ENCODE measurements at regions not wholly inside any gene's neighbourhood (a gene's known extent, or its start where the extent isn't known, plus 50 kb on each side); places are given as distances from the start of the nearest gene placed in this dataset.

- no peak for DNase-seq (ENCODE audit: low spot score)
Measured at GRCh38 chr5:96588539-96588938, 73.6 kb upstream of the CAST start.

- DNase-seq (ENCODE audit: low spot score): no peak
Measured at GRCh38 chr5:96590796-96591195, 71.4 kb upstream of the CAST start.

GRCh38 chr5:96595300-96596090, 66.7 kb upstream of the CAST start:
- DNase-seq (ENCODE audit: low spot score): no peak

- no peak for DNase-seq (ENCODE audit: low spot score)
Measured at GRCh38 chr5:96597438-96598020, 64.6 kb upstream of the CAST start.

- DNase-seq (ENCODE audit: low spot score): no peak
Measured at GRCh38 chr5:96601200-96601599, 61.0 kb upstream of the CAST start.

GRCh38 chr5:96601715-96602244, 60.4 kb upstream of the CAST start:
- peak; percentile 55 for DNase-seq (ENCODE audit: low spot score)

GRCh38 chr5:96602776-96603175, 59.4 kb upstream of the CAST start:
- no peak for DNase-seq (ENCODE audit: low spot score)

- no peak for DNase-seq (ENCODE audit: low spot score)
Measured at GRCh38 chr5:96605144-96605837, 56.9 kb upstream of the CAST start.

- DNase-seq (ENCODE audit: low spot score): no peak
Measured at GRCh38 chr5:96609369-96609768, 52.8 kb upstream of the CAST start.

GRCh38 chr5:96610747-96611146, 51.4 kb upstream of the CAST start:
- no peak for DNase-seq (ENCODE audit: low spot score)

- DNase-seq (ENCODE audit: low spot score): no peak
Measured at GRCh38 chr5:96611946-96612345, 50.2 kb upstream of the CAST start.

All from ureter (tissue), 1 donor.